H9 (cell line): ENCODE measurements at regions not wholly inside any gene's neighbourhood (a gene's known extent, or its start where the extent isn't known, plus 50 kb on each side); places are given as distances from the start of the nearest gene placed in this dataset.

Experiments used
- DNase-seq: peaks from one replicate; pipeline ENCODE4 v3.0.0-alpha.2; 2017
- H2AFZ ChIP-seq: one replicate; pipeline ENCODE4 v1.6.1; 2013; ENCODE audit warnings: mild to moderate bottlenecking, low read length, control low read depth, moderate library complexity
- H2AK5ac ChIP-seq: 2 replicates; pipeline ENCODE4 v1.6.1; 2013; ENCODE audit warnings: low read length, control low read depth, mixed read lengths; ENCODE audit not compliant: insufficient read length
- H2BK120ac ChIP-seq: one replicate; pipeline ENCODE4 v1.6.1; 2013; ENCODE audit warnings: low read depth, mild to moderate bottlenecking, low read length, control low read depth, inconsistent platforms; ENCODE audit not compliant: poor library complexity, severe bottlenecking
- H2BK12ac ChIP-seq: 2 replicates; pipeline ENCODE4 v1.6.1; 2013; ENCODE audit warnings: low read length, control low read depth, mixed read lengths, low read depth; ENCODE audit not compliant: insufficient read length
- H2BK15ac ChIP-seq: 2 replicates; pipeline ENCODE4 v1.6.1; 2013; ENCODE audit warnings: low read depth, low read length, control low read depth
- H2BK20ac ChIP-seq: one replicate; pipeline ENCODE4 v1.6.1; 2013; ENCODE audit warnings: low read depth, mild to moderate bottlenecking, low read length, control low read depth, inconsistent platforms; ENCODE audit not compliant: poor library complexity, severe bottlenecking
- H2BK5ac ChIP-seq: 2 replicates; pipeline ENCODE4 v1.6.1; 2013; ENCODE audit warnings: low read length, control low read depth, mixed read lengths; ENCODE audit not compliant: insufficient read length
- H3K14ac ChIP-seq: 2 replicates; pipeline ENCODE4 v1.6.1; 2013; ENCODE audit warnings: low read length, control low read depth; ENCODE audit not compliant: insufficient read depth
- H3K18ac ChIP-seq: 2 replicates; pipeline ENCODE4 v1.6.1; 2013; ENCODE audit warnings: low read depth, mild to moderate bottlenecking, mixed read lengths, low read length, control low read depth; ENCODE audit not compliant: insufficient read length
- H3K23ac ChIP-seq: 2 replicates; pipeline ENCODE4 v1.6.1; 2013; ENCODE audit warnings: low read length, control low read depth, mixed read lengths, low read depth; ENCODE audit not compliant: insufficient read length
- H3K23me2 ChIP-seq: 2 replicates; pipeline ENCODE4 v1.6.1; 2013; ENCODE audit warnings: low read depth, mild to moderate bottlenecking, mixed read lengths, low read length, control low read depth; ENCODE audit not compliant: insufficient read length, poor library complexity, severe bottlenecking
- H3K27ac ChIP-seq: 2 replicates; pipeline ENCODE4 v1.5.1; 2013; ENCODE audit warnings: low read length, control low read depth, mixed read lengths, low read depth; ENCODE audit not compliant: insufficient read length
- H3K27me3 ChIP-seq: 2 replicates; pipeline ENCODE4 v1.6.1; 2013; ENCODE audit warnings: low read length, control low read depth, inconsistent platforms; ENCODE audit not compliant: insufficient read depth
- H3K4ac ChIP-seq: 2 replicates; pipeline ENCODE4 v1.6.1; 2013; ENCODE audit warnings: low read depth, mild to moderate bottlenecking, control low read depth, inconsistent platforms, low read length, moderate library complexity
- H3K4me1 ChIP-seq: 2 replicates; pipeline ENCODE4 v1.6.1; 2013; ENCODE audit warnings: low read length, control low read depth, inconsistent platforms; ENCODE audit not compliant: insufficient read depth
- H3K4me2 ChIP-seq: 2 replicates; pipeline ENCODE4 v1.6.1; 2013; ENCODE audit warnings: low read length, control low read depth, mixed read lengths; ENCODE audit not compliant: insufficient read length, insufficient read depth
- H3K56ac ChIP-seq: 2 replicates; pipeline ENCODE4 v1.6.1; 2013; ENCODE audit warnings: low read depth, mild to moderate bottlenecking, mixed read lengths, low read length, control low read depth; ENCODE audit not compliant: insufficient read length
- H3K79me1 ChIP-seq: 2 replicates; pipeline ENCODE4 v1.6.1; 2013; ENCODE audit warnings: low read depth, mild to moderate bottlenecking, moderate library complexity, low read length, control low read depth, inconsistent platforms; ENCODE audit not compliant: insufficient read depth, poor library complexity, severe bottlenecking
- H3K79me2 ChIP-seq: 2 replicates; pipeline ENCODE4 v1.6.1; 2013; ENCODE audit warnings: low read length, control low read depth, inconsistent platforms; ENCODE audit not compliant: insufficient read depth
- H3K9ac ChIP-seq: 2 replicates; pipeline ENCODE4 v1.6.1; 2013; ENCODE audit warnings: low read length, control low read depth, mixed read lengths; ENCODE audit not compliant: insufficient read length; ENCODE audit errors: extremely low read depth
- H3K9me3 ChIP-seq: one replicate; pipeline ENCODE4 v1.6.1; 2013; ENCODE audit warnings: low read depth, low read length, inconsistent platforms; ENCODE audit not compliant: control insufficient read depth
- H3T11ph ChIP-seq: one replicate; pipeline ENCODE4 v1.6.1; 2013; ENCODE audit warnings: mild to moderate bottlenecking, low read length, control low read depth, inconsistent platforms
- H4K20me1 ChIP-seq: one replicate; pipeline ENCODE4 v1.6.1; 2013; ENCODE audit not compliant: control insufficient read depth, insufficient read length, insufficient read depth
- H4K5ac ChIP-seq: 2 replicates; pipeline ENCODE4 v1.6.1; 2013; ENCODE audit warnings: low read depth, mild to moderate bottlenecking, mixed read lengths, low read length, control low read depth; ENCODE audit not compliant: insufficient read length
- H4K8ac ChIP-seq: replicated peaks from 2 replicates; pipeline ENCODE4 v1.6.1; 2013; ENCODE audit warnings: low read length, control low read depth, mixed read lengths, low read depth; ENCODE audit not compliant: insufficient read length
- H4K91ac ChIP-seq: 2 replicates; pipeline ENCODE4 v1.6.1; 2013; ENCODE audit warnings: low read depth, mild to moderate bottlenecking, moderate library complexity, mixed read lengths, low read length, control low read depth; ENCODE audit not compliant: insufficient read length
- H3K27ac Mint-ChIP-seq, 3 experiments: 2 replicates in 2 of 3; 3 replicates in 1 of 3; pipeline ENCODE4 v1.8.0; 2020 to 2021; ENCODE audit warnings: mixed read lengths in 3 of 3, mild to moderate bottlenecking in 1 of 3, moderate library complexity in 1 of 3
- H3K27me3 Mint-ChIP-seq: 2 replicates; pipeline ENCODE4 v1.8.0; 2021; ENCODE audit warnings: low read depth, mild to moderate bottlenecking, moderate library complexity, mixed read lengths
- H3K36me3 Mint-ChIP-seq, 3 experiments: 2 replicates in 2 of 3; 3 replicates in 1 of 3; pipeline ENCODE4 v1.8.0; 2020 to 2021; ENCODE audit warnings: low read depth in 3 of 3, mixed read lengths in 3 of 3; ENCODE audit not compliant: insufficient read depth in 1 of 3
- H3K4me1 Mint-ChIP-seq, 2 experiments: 2 replicates each; pipeline ENCODE4 v1.8.0; 2020; ENCODE audit warnings: mixed read lengths in 2 of 2
- H3K4me3 Mint-ChIP-seq, 2 experiments: 2 replicates in 1 of 2; 3 replicates in 1 of 2; pipeline ENCODE4 v1.8.0; 2020 to 2021; ENCODE audit warnings: mild to moderate bottlenecking in 2 of 2, mixed read lengths in 2 of 2, moderate library complexity in 1 of 2
- H3K9me3 Mint-ChIP-seq, 2 experiments: 2 replicates in 1 of 2; 3 replicates in 1 of 2; pipeline ENCODE4 v1.8.0; 2020; ENCODE audit warnings: mild to moderate bottlenecking in 2 of 2, mixed read lengths in 2 of 2, moderate library complexity in 1 of 2
- CTCF ChIP-seq: fragments of 200-600 bp; sonication (generic); conservative IDR thresholded peaks from 3 replicates; pipeline ENCODE4 v1.8.0; 2021; ENCODE audit warnings: antibody characterized with exemption, mild to moderate bottlenecking
- WGBS: extraction: QIAGEN DNeasy Blood & Tissue Kit; methylation state at CpG from one replicate; pipeline ENCODE4 v1.1.7; 2013; ENCODE audit warnings: missing lambda C conversion rate, low lambda C conversion rate, mixed read lengths; ENCODE audit not compliant: insufficient read length; ENCODE audit errors: extremely low coverage; 5-methylcytosine and 5-hydroxymethylcytosine counted together

DNA sequence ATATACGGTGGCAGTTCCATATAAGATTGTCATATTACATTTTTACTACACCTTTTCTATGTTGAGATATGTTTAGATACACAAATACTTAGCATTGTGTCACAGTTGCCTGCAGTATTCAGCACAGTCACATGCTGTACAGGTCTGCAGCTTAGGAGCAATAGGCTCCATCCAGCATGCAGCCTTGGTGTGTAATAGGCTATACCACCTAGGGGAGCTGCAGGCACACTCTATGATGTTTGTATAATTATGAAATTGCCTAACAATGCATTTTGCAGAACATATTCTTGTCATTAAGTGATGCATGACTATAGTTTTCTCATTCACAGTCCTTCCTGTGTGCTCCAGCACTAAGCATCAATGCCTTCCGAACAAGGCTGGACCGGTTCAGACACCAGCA lies 133.4 kb downstream of the NDUFA10 start:
- H3K27ac Mint-ChIP-seq = no peak overlapping the region
- no peaks in the 10 kb centered on the region for H3K79me1 ChIP-seq
- no peak overlapping the region for H2BK5ac ChIP-seq
- no peak for DNase-seq
- no peak overlapping the region for H2BK12ac ChIP-seq
- peaks cover 0 to 3% (median 0%) of the 10 kb centered on the region in 3 experiments; a peak in 2 of 7 replicates for H3K36me3 Mint-ChIP-seq
- no peaks in the 10 kb centered on the region for H3K9me3 ChIP-seq
- no peak overlapping the region for H4K8ac ChIP-seq
- no peaks in the 10 kb centered on the region for H4K20me1 ChIP-seq
- H2BK120ac ChIP-seq = no peak overlapping the region
- H3K9ac ChIP-seq = no peak overlapping the region
- peaks cover 20% of the 10 kb centered on the region for H3K27me3 Mint-ChIP-seq
- H3K4me3 Mint-ChIP-seq = no peak overlapping the region
- H2BK15ac ChIP-seq = no peak overlapping the region
- H3K4me2 ChIP-seq = no peak overlapping the region
- no peak overlapping the region for H3K56ac ChIP-seq
- no peak overlapping the region for H3T11ph ChIP-seq
- H3K27me3 ChIP-seq = no peaks in the 10 kb centered on the region
- H3K23me2 ChIP-seq = no peaks in the 10 kb centered on the region
- no peak for TF ChIP-seq CTCF
- no peak overlapping the region for H3K27ac ChIP-seq
- no peak overlapping the region for H3K14ac ChIP-seq
- H3K9me3 Mint-ChIP-seq = peaks cover 7% of the 10 kb centered on the region in 2 experiments; a peak in 2 of 5 replicates
- no peaks in the 10 kb centered on the region for H3K79me2 ChIP-seq
- no peak overlapping the region for H4K5ac ChIP-seq
- H2AFZ ChIP-seq = no peak overlapping the region
- H4K91ac ChIP-seq = no peak overlapping the region
- no peak overlapping the region for H3K23ac ChIP-seq
- WGBS = no CpG with 5 or more reads among the region's 3 CpGs
- peaks cover 15 to 17% of the 10 kb centered on the region in 2 experiments for H3K4me1 Mint-ChIP-seq
- no peak overlapping the region for H3K18ac ChIP-seq
- H2BK20ac ChIP-seq = no peak overlapping the region
- H3K4me1 ChIP-seq = no peaks in the 10 kb centered on the region; the same call in 1 of the 2 replicates
- no peak overlapping the region for H3K4ac ChIP-seq
- H2AK5ac ChIP-seq = no peak overlapping the region
